Ascending aorta (tissue), 2 donors: ENCODE measurements at regions not wholly inside any gene's neighbourhood (a gene's known extent, or its start where the extent isn't known, plus 50 kb on each side); places are given as distances from the start of the nearest gene placed in this dataset.

Experiments
- DNase-seq, 2 donors: peaks; one replicate each; pipeline ENCODE4 v3.0.0-alpha.2; 2019; ENCODE audit warnings: low spot score in 2 of 2
- H3K27ac ChIP-seq, 2 donors: fragments of 200-600 bp; sonication (generic); one replicate each; pipeline ENCODE4 v1.5.1; 2016 to 2017; ENCODE audit warnings: mild to moderate bottlenecking in 1 of 2
- H3K27me3 ChIP-seq: fragments of 200-600 bp; sonication (generic); one replicate; pipeline ENCODE4 v1.5.1; 2017
- H3K36me3 ChIP-seq, 2 donors: fragments of 200-600 bp; sonication (generic); one replicate each; pipeline ENCODE4 v1.5.1; 2016
- H3K4me1 ChIP-seq, 2 donors: fragments of 200-600 bp; sonication (generic); one replicate each; pipeline ENCODE4 v1.5.1; 2016 to 2017; ENCODE audit warnings: mild to moderate bottlenecking in 1 of 2
- H3K4me3 ChIP-seq, 2 donors: fragments of 200-600 bp; sonication (generic); one replicate each; pipeline ENCODE4 v1.5.1; 2016 to 2017; ENCODE audit warnings: mild to moderate bottlenecking in 1 of 2
- H3K9me3 ChIP-seq, 2 donors: fragments of 200-600 bp; sonication (generic); one replicate each; pipeline ENCODE4 v1.5.1; 2016
- intact Hi-C: fragments of 100-400 bp; cut with DNase I; formaldehyde crosslinking; loops from one replicate; pipeline ENCODE4 v1.15.1; 2023
- TF ChIP-seq, protein P1 (sequence below), 3 experiments: fragments of 200-600 bp in 2 of 3; fragments of 450-650 bp in 1 of 3; sonication (generic) in 2 of 3; IDR thresholded peaks; one replicate each; pipeline ENCODE4 v1.5.1; 2016 to 2019; ENCODE audit warnings: antibody characterized with exemption in 3 of 3, mild to moderate bottlenecking in 1 of 3, moderate library complexity in 1 of 3

DNA sequence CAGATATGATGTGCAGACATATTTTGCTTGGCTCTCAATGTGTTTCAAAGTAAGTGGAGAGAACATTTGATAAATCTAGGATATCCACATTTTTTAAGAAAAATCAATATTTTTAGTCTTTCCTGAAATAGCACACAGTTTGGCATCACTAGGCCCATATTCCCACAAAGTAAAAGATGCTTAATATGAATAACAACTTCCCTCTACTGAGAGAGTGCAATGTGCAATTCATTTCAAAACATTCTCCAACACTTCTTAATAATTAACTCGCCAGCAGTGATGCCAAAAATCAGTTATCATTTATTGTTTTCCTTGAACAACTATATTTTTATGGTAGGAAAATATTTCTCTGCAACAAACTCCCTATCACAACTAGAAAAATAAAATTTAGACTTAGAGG, 800.2 kb upstream of the MBL2 start:
- Histone ChIP-seq H3K27me3 (no peaks in the 10 kb centered on the region), H3K27ac (no peak overlapping the region), H3K4me3 (no peak overlapping the region), H3K36me3 (no peaks in the 10 kb centered on the region), H3K9me3 (no peaks in the 10 kb centered on the region), H3K4me1 (no peaks in the 10 kb centered on the region)
- TF ChIP-seq, protein P1, sequence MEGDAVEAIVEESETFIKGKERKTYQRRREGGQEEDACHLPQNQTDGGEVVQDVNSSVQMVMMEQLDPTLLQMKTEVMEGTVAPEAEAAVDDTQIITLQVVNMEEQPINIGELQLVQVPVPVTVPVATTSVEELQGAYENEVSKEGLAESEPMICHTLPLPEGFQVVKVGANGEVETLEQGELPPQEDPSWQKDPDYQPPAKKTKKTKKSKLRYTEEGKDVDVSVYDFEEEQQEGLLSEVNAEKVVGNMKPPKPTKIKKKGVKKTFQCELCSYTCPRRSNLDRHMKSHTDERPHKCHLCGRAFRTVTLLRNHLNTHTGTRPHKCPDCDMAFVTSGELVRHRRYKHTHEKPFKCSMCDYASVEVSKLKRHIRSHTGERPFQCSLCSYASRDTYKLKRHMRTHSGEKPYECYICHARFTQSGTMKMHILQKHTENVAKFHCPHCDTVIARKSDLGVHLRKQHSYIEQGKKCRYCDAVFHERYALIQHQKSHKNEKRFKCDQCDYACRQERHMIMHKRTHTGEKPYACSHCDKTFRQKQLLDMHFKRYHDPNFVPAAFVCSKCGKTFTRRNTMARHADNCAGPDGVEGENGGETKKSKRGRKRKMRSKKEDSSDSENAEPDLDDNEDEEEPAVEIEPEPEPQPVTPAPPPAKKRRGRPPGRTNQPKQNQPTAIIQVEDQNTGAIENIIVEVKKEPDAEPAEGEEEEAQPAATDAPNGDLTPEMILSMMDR (IDR thresholded peaks at IDR 0.05), result no peak
- DNase-seq, result no peak
- intact Hi-C loops, result no loop called here

DNA sequence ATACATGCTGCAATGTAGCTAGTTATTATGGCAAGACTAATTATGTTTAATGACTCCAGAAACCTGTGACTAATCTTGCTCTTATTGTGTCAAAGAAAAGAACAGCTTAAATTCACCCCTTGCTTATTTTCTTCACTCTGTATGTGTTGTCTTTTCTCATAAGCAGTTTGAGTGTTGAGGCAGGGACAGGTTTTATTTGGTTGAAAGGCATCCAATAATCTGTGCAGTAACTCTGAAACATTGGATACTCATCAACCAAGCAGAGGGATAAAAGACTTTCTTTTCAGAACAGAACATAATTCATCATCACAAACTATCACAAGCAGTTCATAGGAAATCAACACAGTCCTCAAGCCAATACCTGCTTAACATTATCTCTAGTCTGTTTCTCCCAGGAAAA, 797.6 kb upstream of the MBL2 start:
- intact Hi-C loops, result no loop called here
- H3K9me3 ChIP-seq, result no peaks in the 10 kb centered on the region
- H3K4me3 ChIP-seq, result no peak overlapping the region
- TF ChIP-seq, protein P1 (IDR thresholded peaks at IDR 0.05), result no peak
- H3K27ac ChIP-seq, result no peak overlapping the region
- H3K27me3 ChIP-seq, result no peaks in the 10 kb centered on the region
- DNase-seq, result no peak
- H3K36me3 ChIP-seq, result no peaks in the 10 kb centered on the region
- no peaks in the 10 kb centered on the region for H3K4me1 ChIP-seq

GRCh38 chr10:53569455-53569854, 796.9 kb upstream of the MBL2 start:
- Histone ChIP-seq H3K36me3 (no peaks in the 10 kb centered on the region), H3K4me1 (no peaks in the 10 kb centered on the region), H3K9me3 (no peaks in the 10 kb centered on the region), H3K27me3 (no peaks in the 10 kb centered on the region), H3K4me3 (no peak overlapping the region), H3K27ac (no peak overlapping the region)
- TF ChIP-seq, protein P1 (IDR thresholded peaks at IDR 0.05), result no peak
- intact Hi-C loops, result no loop called here
- no peak for DNase-seq

GRCh38 chr10:53548664-53549063, 776.1 kb upstream of the MBL2 start:
- intact Hi-C loops, result no loop called here
- TF ChIP-seq, protein P1 (IDR thresholded peaks at IDR 0.05), result no peak
- Histone ChIP-seq H3K4me3 (no peak overlapping the region), H3K36me3 (no peaks in the 10 kb centered on the region), H3K27me3 (no peaks in the 10 kb centered on the region), H3K9me3 (no peaks in the 10 kb centered on the region), H3K27ac (no peak overlapping the region), H3K4me1 (no peaks in the 10 kb centered on the region)
- no peak for DNase-seq

- TF ChIP-seq, protein P1 (IDR thresholded peaks at IDR 0.05), result no peak
- no peak for DNase-seq
- intact Hi-C loops, result no loop called here
Measured at GRCh38 chr10:53547364-53547763, 774.8 kb upstream of the MBL2 start.

DNA sequence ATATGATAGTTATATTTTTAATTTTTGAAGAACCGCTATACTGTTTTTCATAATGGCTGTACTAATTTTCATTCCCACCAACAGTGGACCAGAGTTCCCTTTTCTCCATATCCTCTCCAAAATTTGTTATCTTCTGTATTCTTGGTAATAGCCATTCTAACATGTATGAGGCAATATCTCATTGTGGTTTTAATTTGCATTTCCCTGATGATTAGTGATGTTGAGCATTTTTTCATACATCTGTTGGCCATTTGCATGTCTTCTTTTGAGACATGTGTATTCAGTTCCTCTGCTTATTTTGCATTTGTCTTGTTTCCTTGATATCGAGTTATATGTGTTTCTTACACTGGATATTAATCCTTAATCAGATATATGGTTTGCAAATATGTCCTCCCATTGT, 770.8 kb upstream of the MBL2 start:
- TF ChIP-seq, protein P1 (IDR thresholded peaks at IDR 0.05), result no peak
- no peak overlapping the region for H3K27ac ChIP-seq
- no peak for DNase-seq
- no peak overlapping the region for H3K4me3 ChIP-seq
- no peaks in the 10 kb centered on the region for H3K36me3 ChIP-seq
- H3K4me1 ChIP-seq, result no peaks in the 10 kb centered on the region
- intact Hi-C loops, result no loop called here
- H3K27me3 ChIP-seq, result no peaks in the 10 kb centered on the region
- H3K9me3 ChIP-seq, result no peaks in the 10 kb centered on the region

More at GRCh38 chr10:53547364-53547763, 774.8 kb upstream of the MBL2 start:
- Histone ChIP-seq H3K9me3 (no peaks in the 10 kb centered on the region), H3K4me3 (no peak overlapping the region), H3K27ac (no peak overlapping the region), H3K36me3 (no peaks in the 10 kb centered on the region), H3K4me1 (no peaks in the 10 kb centered on the region), H3K27me3 (no peaks in the 10 kb centered on the region)
